H1 (cell line): ENCODE measurements at regions not wholly inside any gene's neighbourhood (a gene's known extent, or its start where the extent isn't known, plus 50 kb on each side); places are given as distances from the start of the nearest gene placed in this dataset.

ENCODE experiments used
- CTCF ChIA-PET: fragments of 300-600 bp; sonication (Branson Sonifier 250); formaldehyde crosslinking; loops from one replicate; lab custom pipeline; 2021; ENCODE audit not compliant: partially characterized antibody; lab: Charles Lee
- POLR2A ChIA-PET: fragments of 300-600 bp; sonication (Branson Sonifier 250); formaldehyde crosslinking; loops from one replicate; lab custom pipeline; 2021; ENCODE audit warnings: inconsistent platforms; ENCODE audit not compliant: partially characterized antibody; lab: Charles Lee
- DNase-seq, 2 experiments: peaks; one replicate each; pipeline versions ENCODE4 v3.0.0 to v3.0.0-alpha.2; 2010 to 2022; ENCODE audit warnings: low spot score in 2 of 2, low read depth in 1 of 2, mixed read lengths in 1 of 2
- FAIRE-seq: peaks from 2 replicates; lab custom pipeline; 2011; peaks lifted over from hg19 to GRCh38; lab: Jason Lieb, UNC
- H2AFZ ChIP-seq: 2 replicates; pipeline ENCODE4 v1.8.1; 2012; ENCODE audit warnings: low read length, inconsistent platforms
- H2AK5ac ChIP-seq: 2 replicates; pipeline ENCODE4 v1.6.1; 2013; ENCODE audit warnings: low read depth, low read length
- H2BK120ac ChIP-seq: replicated peaks from 2 replicates; pipeline ENCODE3; 2013; ENCODE audit warnings: low read depth, low read length, inconsistent platforms
- H2BK12ac ChIP-seq: 2 replicates; pipeline ENCODE4 v1.6.1; 2013; ENCODE audit warnings: low read depth, low read length
- H2BK15ac ChIP-seq: 2 replicates; pipeline ENCODE4 v1.6.1; 2013; ENCODE audit warnings: low read length
- H2BK20ac ChIP-seq: 2 replicates; pipeline ENCODE4 v1.6.1; 2013; ENCODE audit warnings: low read length
- H2BK5ac ChIP-seq: 2 replicates; pipeline ENCODE4 v1.6.1; 2013; ENCODE audit warnings: low read depth, low read length
- H3K14ac ChIP-seq: 2 replicates; pipeline ENCODE4 v1.6.1; 2013; ENCODE audit warnings: inconsistent platforms; ENCODE audit not compliant: insufficient read length
- H3K18ac ChIP-seq: 2 replicates; pipeline ENCODE4 v1.6.1; 2013; ENCODE audit warnings: low read length; ENCODE audit errors: extremely low read depth
- H3K23ac ChIP-seq: 2 replicates; pipeline ENCODE4 v1.6.1; 2013; ENCODE audit warnings: inconsistent platforms; ENCODE audit not compliant: insufficient read length
- H3K23me2 ChIP-seq: 2 replicates; pipeline ENCODE4 v1.6.1; 2013; ENCODE audit warnings: low read depth, low read length
- H3K27ac ChIP-seq: 2 replicates; pipeline ENCODE4 v1.6.1; 2011; ENCODE audit warnings: low read depth, low read length, inconsistent platforms
- H3K27me3 ChIP-seq, 4 experiments: replicated peaks in 1 of 4; 1 replicate in 1 of 4; 2 replicates in 3 of 4; pipeline versions ENCODE4 v1.6.1 to v1.8.1; 2011 to 2013; ENCODE audit warnings: low read length in 3 of 4, mild to moderate bottlenecking in 3 of 4, inconsistent platforms in 2 of 4, mixed read lengths in 2 of 4, moderate library complexity in 1 of 4; ENCODE audit not compliant: control insufficient read depth in 3 of 4, insufficient read depth in 3 of 4; ENCODE audit errors: extremely low read depth in 1 of 4
- H3K36me3 ChIP-seq, 4 experiments: 2 replicates each; pipeline versions ENCODE4 v1.6.1 to v1.8.1; 2011 to 2013; ENCODE audit warnings: mild to moderate bottlenecking in 4 of 4, low read length in 3 of 4, moderate library complexity in 2 of 4, control low read depth in 1 of 4, inconsistent platforms in 1 of 4; ENCODE audit not compliant: insufficient read depth in 4 of 4, control insufficient read depth in 2 of 4
- H3K4ac ChIP-seq: replicated peaks from 2 replicates; pipeline ENCODE3; 2013; ENCODE audit warnings: low read length, low read depth, mixed read lengths, inconsistent platforms; ENCODE audit not compliant: insufficient read length
- H3K4me1 ChIP-seq, 4 experiments: replicated peaks in 1 of 4; 1 replicate in 1 of 4; 2 replicates in 3 of 4; pipeline versions ENCODE4 v1.6.1 to v1.8.1; 2011 to 2013; ENCODE audit warnings: low read length in 3 of 4, inconsistent platforms in 2 of 4, mixed read lengths in 1 of 4; ENCODE audit not compliant: insufficient read depth in 4 of 4, control insufficient read depth in 3 of 4
- H3K4me2 ChIP-seq, 2 experiments: 2 replicates each; pipeline versions ENCODE4 v1.6.1 to v1.8.1; 2011 to 2013; ENCODE audit warnings: low read depth in 2 of 2, low read length in 2 of 2, control low read depth in 1 of 2, inconsistent platforms in 1 of 2, mild to moderate bottlenecking in 1 of 2; ENCODE audit not compliant: insufficient read depth in 1 of 2
- H3K4me3 ChIP-seq, 4 experiments: fragments of 200-600, 300-600 bp in 1 of 4; sonication (generic), shearing (Covaris generic), sonication (Bioruptor Twin) in 1 of 4; 2 replicates each; pipeline versions ENCODE4 v1.5.1 to v1.8.1; 2011 to 2016; ENCODE audit warnings: low read length in 4 of 4, low read depth in 3 of 4, control low read depth in 2 of 4, inconsistent platforms in 2 of 4, mild to moderate bottlenecking in 2 of 4, mixed read lengths in 1 of 4, moderate library complexity in 1 of 4; ENCODE audit not compliant: insufficient read depth in 2 of 4; ENCODE audit errors: extremely low read depth in 1 of 4
- H3K56ac ChIP-seq: replicated peaks from 2 replicates; pipeline ENCODE3; 2013; ENCODE audit warnings: low read depth, mild to moderate bottlenecking, mixed read lengths, low read length, inconsistent platforms; ENCODE audit not compliant: insufficient read length
- H3K79me1 ChIP-seq: 2 replicates; pipeline ENCODE4 v1.6.1; 2013; ENCODE audit warnings: low read depth, low read length, control low read depth
- H3K79me2 ChIP-seq, 2 experiments: 2 replicates each; pipeline versions ENCODE4 v1.6.1 to v1.8.1; 2012 to 2013; ENCODE audit warnings: low read length in 2 of 2, mild to moderate bottlenecking in 2 of 2, inconsistent platforms in 1 of 2; ENCODE audit not compliant: insufficient read depth in 2 of 2, control insufficient read depth in 1 of 2
- H3K9ac ChIP-seq, 4 experiments: replicated peaks in 1 of 4; 1 replicate in 1 of 4; 2 replicates in 3 of 4; pipeline versions ENCODE4 v1.6.1 to v1.8.1; 2011 to 2013; ENCODE audit warnings: low read depth in 3 of 4, low read length in 3 of 4, control low read depth in 2 of 4, mild to moderate bottlenecking in 2 of 4, moderate library complexity in 2 of 4, inconsistent platforms in 1 of 4; ENCODE audit errors: extremely low read depth in 1 of 4
- H3K9me3 ChIP-seq, 2 experiments: 2 replicates each; pipeline versions ENCODE4 v1.6.1 to v1.8.1; 2012 to 2013; ENCODE audit warnings: mild to moderate bottlenecking in 2 of 2, moderate library complexity in 2 of 2, control low read depth in 1 of 2, inconsistent platforms in 1 of 2, low read depth in 1 of 2, low read length in 1 of 2, mixed read lengths in 1 of 2; ENCODE audit not compliant: insufficient read depth in 2 of 2
- H4K20me1 ChIP-seq, 2 experiments: replicated peaks in 1 of 2; 2 replicates each; pipeline versions ENCODE3 to v1.8.1; 2011 to 2013; ENCODE audit warnings: inconsistent platforms in 2 of 2, low read length in 2 of 2, mild to moderate bottlenecking in 1 of 2; ENCODE audit not compliant: insufficient read depth in 2 of 2, control insufficient read depth in 1 of 2
- H4K5ac ChIP-seq: 2 replicates; pipeline ENCODE4 v1.6.1; 2013; ENCODE audit warnings: low read length, low read depth, mixed read lengths, inconsistent platforms; ENCODE audit not compliant: insufficient read length
- H4K8ac ChIP-seq: 2 replicates; pipeline ENCODE4 v1.8.0; 2013; ENCODE audit warnings: mild to moderate bottlenecking, moderate library complexity, low read length, inconsistent platforms; ENCODE audit not compliant: insufficient read depth; ENCODE audit errors: extremely low read depth
- H4K91ac ChIP-seq: replicated peaks from 2 replicates; pipeline ENCODE3; 2013; ENCODE audit warnings: low read length, mixed read lengths, inconsistent platforms; ENCODE audit not compliant: insufficient read length
- BRCA1 ChIP-seq: IDR thresholded peaks from 2 replicates; pipeline ENCODE4 v1.6.1; 2012; ENCODE audit warnings: low read depth, low read length, improper control_type of control experiment
- CBX8 ChIP-seq: fragments of 300-800, 300-1000 bp; sonication (generic); IDR thresholded peaks from 2 replicates; pipeline ENCODE4 v1.7.1; 2016; ENCODE audit warnings: low read depth, low read length, borderline replicate concordance
- CHD2 ChIP-seq: IDR thresholded peaks from 2 replicates; pipeline ENCODE4 v1.6.1; 2012; ENCODE audit warnings: low read length, improper control_type of control experiment
- JUN ChIP-seq: IDR thresholded peaks from 2 replicates; pipeline ENCODE4 v1.6.1; 2011; ENCODE audit warnings: low read depth, mild to moderate bottlenecking, improper control_type of control experiment, low read length
- KDM1A ChIP-seq: fragments of 200-600, 300-600 bp; sonication (generic); IDR thresholded peaks from 2 replicates; pipeline ENCODE4 v1.7.1; 2016; ENCODE audit warnings: mild to moderate bottlenecking, low read length, borderline replicate concordance
- KDM4A ChIP-seq: IDR thresholded peaks from one replicate; pipeline ENCODE4 v1.7.1; 2012; ENCODE audit warnings: low read depth, mild to moderate bottlenecking, moderate library complexity, low read length, inconsistent platforms; ENCODE audit not compliant: severe bottlenecking
- NANOG ChIP-seq: IDR thresholded peaks from 2 replicates; pipeline ENCODE4 v1.6.1; 2011; ENCODE audit warnings: low read length, low read depth, mild to moderate bottlenecking, inconsistent platforms; ENCODE audit not compliant: insufficient read depth, poor library complexity, severe bottlenecking
- POU5F1 ChIP-seq: IDR thresholded peaks from 2 replicates; pipeline ENCODE4 v1.6.1; 2011; ENCODE audit warnings: low read depth, mild to moderate bottlenecking, low read length, moderate library complexity
- RAD21 ChIP-seq, 2 experiments: IDR thresholded peaks in 1 of 2; conservative IDR thresholded peaks in 1 of 2; 2 replicates each; pipeline ENCODE4 v1.6.1; 2011; ENCODE audit warnings: low read depth in 2 of 2, low read length in 2 of 2, improper control_type of control experiment in 1 of 2, inconsistent platforms in 1 of 2, mild to moderate bottlenecking in 1 of 2, moderate library complexity in 1 of 2
- TEAD4 ChIP-seq: IDR thresholded peaks from 2 replicates; pipeline ENCODE4 v1.6.1; 2012; ENCODE audit warnings: low read depth, low read length, inconsistent platforms, mixed read lengths
- WGBS, 2 experiments: shearing (Covaris generic) in 1 of 2; methylation state at CpG; one replicate each; pipeline versions ENCODE4 v1.1.6 to v1.1.7; 2013 to 2015; ENCODE audit warnings: low lambda C conversion rate in 2 of 2, mixed read lengths in 2 of 2, inconsistent platforms in 1 of 2, low coverage in 1 of 2, missing lambda C conversion rate in 1 of 2; ENCODE audit not compliant: insufficient replicate concordance in 2 of 2, insufficient coverage in 1 of 2, insufficient read length in 1 of 2; ENCODE audit errors: extremely low coverage in 1 of 2, missing lambda C conversion rate in 1 of 2; 5-methylcytosine and 5-hydroxymethylcytosine counted together
- TF ChIP-seq, protein P1 (sequence below): IDR thresholded peaks from 2 replicates; pipeline ENCODE4 v1.6.1; 2012; ENCODE audit warnings: inconsistent platforms
- TF ChIP-seq, protein P2 (sequence below): IDR thresholded peaks from 2 replicates; pipeline ENCODE4 v1.6.1; 2011; ENCODE audit warnings: low read depth, mild to moderate bottlenecking, low read length; ENCODE audit not compliant: insufficient read depth
- TF ChIP-seq, protein P3 (sequence below): IDR thresholded peaks from 2 replicates; pipeline ENCODE4 v1.6.1; 2012; ENCODE audit warnings: inconsistent platforms

DNA sequence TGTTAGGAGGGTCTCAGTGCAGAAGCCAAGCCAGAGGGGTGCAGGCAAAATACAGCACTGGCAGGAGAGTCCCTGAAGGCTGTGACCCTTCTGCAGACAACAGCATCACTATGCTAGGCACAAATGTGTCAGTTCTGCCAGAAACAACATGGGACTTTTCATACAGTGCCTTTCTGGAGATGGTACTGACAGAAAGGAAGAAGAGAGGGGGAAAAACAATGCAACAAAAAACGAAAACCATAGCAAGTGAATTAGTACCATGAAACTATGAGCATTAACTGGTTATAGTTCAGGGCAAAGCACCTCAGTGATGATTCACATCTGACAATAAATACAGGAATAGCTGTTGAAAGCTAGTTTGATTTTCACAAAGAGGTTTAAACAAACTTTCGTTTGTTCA lies 140.8 kb upstream of the NBPF11 start:
- WGBS, 2 experiments: 71% methylated on average over 2 of the region's 2 CpGs; no CpG with 5 or more reads in 1 of the 2 experiments
- Histone ChIP-seq H2BK120ac (no peak overlapping the region), H3K27ac (no peak overlapping the region), H3K79me1 (no peaks in the 10 kb centered on the region), H2AFZ (no peak overlapping the region), H3K18ac (no peak overlapping the region), H2BK20ac (no peak overlapping the region), H3K23me2 (no peaks in the 10 kb centered on the region), H2BK12ac (no peak overlapping the region), H2BK5ac (no peak overlapping the region), H2BK15ac (no peak overlapping the region), H4K20me1 (no peaks in the 10 kb centered on the region), H3K14ac (no peak overlapping the region), H4K5ac (no peak overlapping the region), H3K9me3 (no peaks in the 10 kb centered on the region), H4K91ac (no peak overlapping the region), H2AK5ac (no peak overlapping the region), H3K9ac (no peak overlapping the region), H3K23ac (no peak overlapping the region), H3K79me2 (no peaks in the 10 kb centered on the region), H3K4ac (no peak overlapping the region), H3K56ac (no peak overlapping the region), H3K4me1 (no peaks in the 10 kb centered on the region), H3K4me3 (no peak overlapping the region), H4K8ac (no peak overlapping the region), H3K27me3 (no peaks in the 10 kb centered on the region), H3K36me3 (no peaks in the 10 kb centered on the region), H3K4me2 (no peak overlapping the region)
- FAIRE-seq: no peak
- no peak for TF ChIP-seq KDM1A
- TF ChIP-seq, protein P1, sequence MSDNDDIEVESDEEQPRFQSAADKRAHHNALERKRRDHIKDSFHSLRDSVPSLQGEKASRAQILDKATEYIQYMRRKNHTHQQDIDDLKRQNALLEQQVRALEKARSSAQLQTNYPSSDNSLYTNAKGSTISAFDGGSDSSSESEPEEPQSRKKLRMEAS: no peak
- TF ChIP-seq CHD2: no peak
- no peak for TF ChIP-seq JUN
- TF ChIP-seq NANOG: no peak
- TF ChIP-seq CBX8: no peak
- no peak for TF ChIP-seq POU5F1
- TF ChIP-seq, protein P2, sequence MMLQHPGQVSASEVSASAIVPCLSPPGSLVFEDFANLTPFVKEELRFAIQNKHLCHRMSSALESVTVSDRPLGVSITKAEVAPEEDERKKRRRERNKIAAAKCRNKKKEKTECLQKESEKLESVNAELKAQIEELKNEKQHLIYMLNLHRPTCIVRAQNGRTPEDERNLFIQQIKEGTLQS: no peak
- TF ChIP-seq BRCA1: no peak
- no peak for TF ChIP-seq TEAD4
- TF ChIP-seq, protein P3, sequence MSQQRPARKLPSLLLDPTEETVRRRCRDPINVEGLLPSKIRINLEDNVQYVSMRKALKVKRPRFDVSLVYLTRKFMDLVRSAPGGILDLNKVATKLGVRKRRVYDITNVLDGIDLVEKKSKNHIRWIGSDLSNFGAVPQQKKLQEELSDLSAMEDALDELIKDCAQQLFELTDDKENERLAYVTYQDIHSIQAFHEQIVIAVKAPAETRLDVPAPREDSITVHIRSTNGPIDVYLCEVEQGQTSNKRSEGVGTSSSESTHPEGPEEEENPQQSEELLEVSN: no peak
- TF ChIP-seq RAD21 (IDR thresholded peaks at IDR 0.05 in 1 of 2, conservative IDR thresholded peaks at IDR 0.05 in 1 of 2; ENCODE audit: low read depth in 2 of 2, low read length in 2 of 2): no peak
- no peak for TF ChIP-seq KDM4A
- no peak for DNase-seq
- POLR2A ChIA-PET: no interaction called here
- CTCF ChIA-PET: no interaction called here
